ENCODE measurements at regions not wholly inside any gene's neighbourhood (a gene's known extent, or its start where the extent isn't known, plus 50 kb on each side); places are given as distances from the start of the nearest gene placed in this dataset.

- no peak for TF ChIP-seq CREB1 (IDR thresholded peaks at IDR 0.05; ENCODE audit: low read depth)
- TF ChIP-seq, protein P1, sequence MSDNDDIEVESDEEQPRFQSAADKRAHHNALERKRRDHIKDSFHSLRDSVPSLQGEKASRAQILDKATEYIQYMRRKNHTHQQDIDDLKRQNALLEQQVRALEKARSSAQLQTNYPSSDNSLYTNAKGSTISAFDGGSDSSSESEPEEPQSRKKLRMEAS (IDR thresholded peaks at IDR 0.05), result no peak
Observed at GRCh38 chr2:8455236-8456150, 226.4 kb upstream of the ID2 start.
